ENCODE measurements at regions not wholly inside any gene's neighbourhood (a gene's known extent, or its start where the extent isn't known, plus 50 kb on each side); places are given as distances from the start of the nearest gene placed in this dataset.

DNA sequence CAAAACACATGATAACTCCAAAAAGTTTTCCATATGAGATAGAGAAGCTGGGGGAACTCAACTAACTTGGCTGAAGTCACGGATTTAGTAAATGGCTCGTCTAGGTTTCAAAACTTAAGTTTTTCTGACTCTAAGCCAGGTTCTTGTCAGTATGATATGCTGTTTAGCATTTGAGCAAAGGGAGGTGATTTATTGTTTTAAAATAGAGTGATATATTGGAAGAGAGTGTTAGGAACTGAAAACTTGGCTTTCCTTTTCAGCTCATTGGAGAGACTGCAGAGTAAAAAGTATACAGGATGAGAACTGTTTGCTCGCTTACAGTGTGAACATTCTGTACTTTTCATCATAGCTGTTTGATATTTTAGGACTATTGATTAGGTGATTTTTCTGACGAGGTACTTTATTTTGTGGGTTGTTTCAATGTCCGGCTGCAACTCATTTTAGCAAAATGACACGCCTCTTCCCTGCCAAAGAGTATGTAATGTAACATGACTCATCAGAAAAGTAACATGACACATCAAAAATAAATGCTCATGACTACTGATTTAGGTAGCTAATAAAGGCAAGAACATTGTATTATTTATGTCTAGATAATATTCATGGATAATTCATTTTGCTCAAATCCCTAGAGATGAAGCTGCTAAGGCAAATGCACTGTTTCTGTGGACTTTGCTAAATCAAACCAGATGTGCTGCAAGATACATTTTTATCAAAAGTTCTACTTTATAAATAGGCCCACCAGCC is 355.1 kb downstream of the GPATCH2 start:
- no peaks in the 10 kb centered on the region for H3K9me3 ChIP-seq
- no peaks in the 10 kb centered on the region for H3K36me3 ChIP-seq
- H3K4me1 ChIP-seq (ENCODE audit: control insufficient read depth in 1 of 2, low read depth in 2 of 2) = peaks cover 8 to 35% of the 10 kb centered on the region in 2 donors
- TF ChIP-seq, protein P1, sequence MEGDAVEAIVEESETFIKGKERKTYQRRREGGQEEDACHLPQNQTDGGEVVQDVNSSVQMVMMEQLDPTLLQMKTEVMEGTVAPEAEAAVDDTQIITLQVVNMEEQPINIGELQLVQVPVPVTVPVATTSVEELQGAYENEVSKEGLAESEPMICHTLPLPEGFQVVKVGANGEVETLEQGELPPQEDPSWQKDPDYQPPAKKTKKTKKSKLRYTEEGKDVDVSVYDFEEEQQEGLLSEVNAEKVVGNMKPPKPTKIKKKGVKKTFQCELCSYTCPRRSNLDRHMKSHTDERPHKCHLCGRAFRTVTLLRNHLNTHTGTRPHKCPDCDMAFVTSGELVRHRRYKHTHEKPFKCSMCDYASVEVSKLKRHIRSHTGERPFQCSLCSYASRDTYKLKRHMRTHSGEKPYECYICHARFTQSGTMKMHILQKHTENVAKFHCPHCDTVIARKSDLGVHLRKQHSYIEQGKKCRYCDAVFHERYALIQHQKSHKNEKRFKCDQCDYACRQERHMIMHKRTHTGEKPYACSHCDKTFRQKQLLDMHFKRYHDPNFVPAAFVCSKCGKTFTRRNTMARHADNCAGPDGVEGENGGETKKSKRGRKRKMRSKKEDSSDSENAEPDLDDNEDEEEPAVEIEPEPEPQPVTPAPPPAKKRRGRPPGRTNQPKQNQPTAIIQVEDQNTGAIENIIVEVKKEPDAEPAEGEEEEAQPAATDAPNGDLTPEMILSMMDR (IDR thresholded peaks at IDR 0.05) = no peak
- peak overlapping the region; percentile 31 for H3K4me3 ChIP-seq
- H3K27me3 ChIP-seq (replicated peaks; ENCODE audit: insufficient read depth) = no peaks in the 10 kb centered on the region
- DNase-seq (ENCODE audit: low spot score) (no peak), ATAC-seq (ENCODE audit: insufficient number of reproducible peaks, low FRiP score, low read depth) (peak; percentile 60)
- peak overlapping the region; percentile 60 to 71 for H3K27ac ChIP-seq

DNA sequence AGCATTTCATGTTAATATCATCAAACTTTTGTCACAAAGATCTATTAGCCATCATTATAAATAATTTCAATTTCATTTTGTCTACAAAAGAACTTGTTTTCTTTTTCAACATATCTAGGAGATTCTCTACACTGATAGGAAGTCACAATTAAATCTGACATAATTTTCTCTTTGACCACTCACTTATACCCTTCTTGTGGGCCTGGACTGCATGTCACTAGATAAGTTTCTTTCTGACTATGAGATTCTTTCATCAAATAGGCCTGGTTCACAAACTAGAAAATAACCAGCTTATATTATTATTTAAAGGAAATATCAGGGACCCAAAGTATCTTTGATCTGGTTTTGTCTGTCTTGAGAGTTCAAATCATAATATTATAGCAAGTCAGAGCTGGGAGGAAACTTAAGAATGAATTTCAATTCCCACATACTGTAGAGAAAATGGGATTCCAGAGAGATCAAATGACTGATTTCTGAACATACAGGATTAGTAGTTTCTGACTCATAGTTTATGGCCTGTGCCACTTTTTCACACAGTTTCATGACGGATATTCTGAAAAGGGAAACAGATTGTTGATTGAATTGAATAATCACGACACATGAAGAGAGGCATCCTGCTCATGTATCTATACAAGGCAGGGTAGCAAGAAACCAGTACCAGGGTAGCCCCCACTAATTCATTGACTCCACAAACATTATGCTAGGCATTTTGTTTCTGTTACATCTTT is 355.8 kb downstream of the GPATCH2 start:
- H3K9me3 ChIP-seq = no peaks in the 10 kb centered on the region
- ATAC-seq (ENCODE audit: insufficient number of reproducible peaks, low FRiP score, low read depth) (no peak), DNase-seq (ENCODE audit: low spot score) (no peak)
- TF ChIP-seq, protein P1 (IDR thresholded peaks at IDR 0.05) = no peak
- peaks cover 8 to 35% of the 10 kb centered on the region in 2 donors for H3K4me1 ChIP-seq (ENCODE audit: control insufficient read depth in 1 of 2, low read depth in 2 of 2)
- peak overlapping the region; percentile 31 for H3K4me3 ChIP-seq
- H3K27me3 ChIP-seq (replicated peaks; ENCODE audit: insufficient read depth) = no peaks in the 10 kb centered on the region
- H3K36me3 ChIP-seq = no peaks in the 10 kb centered on the region
- H3K27ac ChIP-seq = peak overlapping the region; percentile 60 to 71

DNA sequence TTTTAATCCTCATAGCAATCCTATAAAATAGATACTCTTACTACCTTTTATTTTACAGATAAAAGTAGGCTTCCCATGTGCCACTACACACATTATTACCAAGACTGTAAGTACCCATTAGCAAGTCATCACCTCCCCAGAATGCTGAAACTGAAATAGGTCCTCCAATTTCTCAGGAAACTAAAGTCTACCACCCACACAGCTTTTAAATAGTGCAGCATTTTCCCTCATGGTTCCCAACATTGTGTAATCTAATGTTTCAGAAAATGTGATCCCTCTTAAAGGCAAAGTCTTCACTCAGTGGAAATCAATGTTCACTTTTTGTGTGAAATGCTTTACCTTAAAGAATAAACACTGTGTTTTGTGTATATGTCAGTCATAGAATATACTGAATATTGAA is 356.5 kb downstream of the GPATCH2 start:
- no peak for DNase-seq (ENCODE audit: low spot score)
- Histone ChIP-seq H3K9me3 (no peaks in the 10 kb centered on the region), H3K27ac (peak overlapping the region in 1 of 2 donors; percentile 71), H3K4me1 (ENCODE audit: control insufficient read depth in 1 of 2, low read depth in 2 of 2) (peaks cover 8 to 35% of the 10 kb centered on the region in 2 donors), H3K27me3 (replicated peaks; ENCODE audit: insufficient read depth) (no peaks in the 10 kb centered on the region), H3K4me3 (no peak overlapping the region), H3K36me3 (no peaks in the 10 kb centered on the region)
- ATAC-seq (ENCODE audit: insufficient number of reproducible peaks, low FRiP score, low read depth) = no peak
- TF ChIP-seq, protein P1 (IDR thresholded peaks at IDR 0.05) = no peak

DNA sequence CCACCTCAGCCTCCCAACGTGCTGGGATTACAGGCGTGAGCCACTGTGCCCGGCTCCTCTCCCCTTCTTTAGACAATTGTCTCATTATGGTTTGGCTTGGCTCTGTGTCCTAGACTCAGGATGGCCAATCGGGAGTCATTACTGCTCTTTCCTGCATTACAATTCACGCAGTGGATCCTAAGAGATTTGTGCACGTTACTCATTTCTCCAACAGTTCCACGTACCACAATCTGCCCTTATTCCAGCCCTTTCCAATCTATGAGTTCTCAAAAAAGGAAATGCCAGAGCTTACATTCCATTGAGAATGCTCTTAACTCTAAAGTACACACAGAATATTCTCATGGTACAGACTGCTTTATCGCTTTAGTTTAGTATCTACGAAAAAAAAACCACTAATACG is 357.0 kb downstream of the GPATCH2 start:
- Histone ChIP-seq H3K36me3 (no peaks in the 10 kb centered on the region), H3K9me3 (no peaks in the 10 kb centered on the region), H3K27ac (no peak overlapping the region), H3K27me3 (replicated peaks; ENCODE audit: insufficient read depth) (no peaks in the 10 kb centered on the region), H3K4me3 (no peak overlapping the region), H3K4me1 (ENCODE audit: control insufficient read depth in 1 of 2, low read depth in 2 of 2) (peaks cover 8 to 35% of the 10 kb centered on the region in 2 donors)
- DNase-seq (ENCODE audit: low spot score) (no peak), ATAC-seq (ENCODE audit: insufficient number of reproducible peaks, low FRiP score, low read depth) (no peak)
- TF ChIP-seq, protein P1 (IDR thresholded peaks at IDR 0.05) = no peak

DNA sequence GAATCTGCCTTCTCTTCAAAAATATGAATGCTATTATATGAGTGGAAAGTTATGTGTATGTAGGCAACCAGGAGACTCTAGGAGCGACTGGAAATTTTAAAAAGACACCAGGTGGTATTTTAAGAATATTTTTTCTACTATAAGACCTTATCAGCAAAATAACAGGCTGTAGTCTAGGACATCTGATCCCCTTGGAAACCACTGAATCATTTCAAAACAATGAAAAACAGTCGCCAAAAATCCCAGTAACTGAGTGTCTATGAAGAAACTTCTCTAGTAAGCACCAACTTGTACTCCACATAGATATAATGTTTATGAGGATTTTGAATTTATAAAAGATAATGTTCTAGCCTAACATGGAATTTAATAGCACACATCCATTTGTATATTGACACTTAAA is 358.5 kb downstream of the GPATCH2 start:
- Histone ChIP-seq H3K36me3 (no peaks in the 10 kb centered on the region), H3K9me3 (no peaks in the 10 kb centered on the region), H3K4me3 (no peak overlapping the region), H3K27me3 (replicated peaks; ENCODE audit: insufficient read depth) (no peaks in the 10 kb centered on the region), H3K27ac (peak overlapping the region in 1 of 2 donors; percentile 46), H3K4me1 (ENCODE audit: control insufficient read depth in 1 of 2, low read depth in 2 of 2) (peaks cover 8 to 35% of the 10 kb centered on the region in 2 donors)
- ATAC-seq (ENCODE audit: insufficient number of reproducible peaks, low FRiP score, low read depth) (peak; percentile 32), DNase-seq (ENCODE audit: low spot score) (no peak)
- TF ChIP-seq, protein P1 (IDR thresholded peaks at IDR 0.05) = no peak

Measured in thoracic aorta (tissue), 2 donors.